ENCODE measurements at regions not wholly inside any gene's neighbourhood (a gene's known extent, or its start where the extent isn't known, plus 50 kb on each side); places are given as distances from the start of the nearest gene placed in this dataset.

GRCh38 chrX:118187100-118187499 lies 70.5 kb upstream of the KLHL13 start:
- Histone ChIP-seq H3K4me1 (no peaks in the 10 kb centered on the region), H3K9me3 (no peaks in the 10 kb centered on the region), H3K27ac (no peak overlapping the region), H3K27me3 (no peaks in the 10 kb centered on the region), H3K4me3 (no peak overlapping the region), H3K36me3 (no peaks in the 10 kb centered on the region)
- no peak for DNase-seq (ENCODE audit: low spot score in 2 of 2)
- TF ChIP-seq CTCF (IDR thresholded peaks at IDR 0.05) (no peak), EP300 (IDR thresholded peaks at IDR 0.05) (no peak), POLR2AphosphoS5 (IDR thresholded peaks at IDR 0.05) (no peak), POLR2A (IDR thresholded peaks at IDR 0.05) (no peak)

GRCh38 chrX:118189000-118189399 lies 72.4 kb upstream of the KLHL13 start:
- no peak for DNase-seq (ENCODE audit: low spot score in 2 of 2)
- 39% methylated on average over 3 of the region's 3 CpGs for WGBS
- Histone ChIP-seq H3K9me3 (no peaks in the 10 kb centered on the region), H3K36me3 (no peaks in the 10 kb centered on the region), H3K27ac (no peak overlapping the region), H3K4me3 (no peak overlapping the region), H3K27me3 (no peaks in the 10 kb centered on the region), H3K4me1 (no peaks in the 10 kb centered on the region)
- TF ChIP-seq CTCF (IDR thresholded peaks at IDR 0.05) (no peak), EP300 (IDR thresholded peaks at IDR 0.05) (no peak), POLR2AphosphoS5 (IDR thresholded peaks at IDR 0.05) (no peak), POLR2A (IDR thresholded peaks at IDR 0.05) (no peak)

GRCh38 chrX:118189628-118190027 lies 73.0 kb upstream of the KLHL13 start:
- no peaks in the 10 kb centered on the region for H3K27me3 ChIP-seq
- no peak overlapping the region for H3K27ac ChIP-seq
- TF ChIP-seq POLR2AphosphoS5 (IDR thresholded peaks at IDR 0.05) (no peak), CTCF (IDR thresholded peaks at IDR 0.05) (no peak), EP300 (IDR thresholded peaks at IDR 0.05) (no peak), POLR2A (IDR thresholded peaks at IDR 0.05) (no peak)
- H3K36me3 ChIP-seq = no peaks in the 10 kb centered on the region
- H3K4me1 ChIP-seq = no peaks in the 10 kb centered on the region
- no peaks in the 10 kb centered on the region for H3K9me3 ChIP-seq
- no peak overlapping the region for H3K4me3 ChIP-seq
- DNase-seq (ENCODE audit: low spot score in 2 of 2) = no peak
- WGBS = 58% methylated on average over 3 of the region's 3 CpGs

- WGBS = 52% methylated on average over 1 of the region's 1 CpG
- no peak for DNase-seq (ENCODE audit: low spot score in 2 of 2)
- H3K27me3 ChIP-seq = no peaks in the 10 kb centered on the region
Observed at GRCh38 chrX:118197730-118198129, 81.1 kb upstream of the KLHL13 start.

GRCh38 chrX:118198577-118198976 lies 82.0 kb upstream of the KLHL13 start:
- no peak for TF ChIP-seq POLR2A (IDR thresholded peaks at IDR 0.05)
- TF ChIP-seq POLR2AphosphoS5 (IDR thresholded peaks at IDR 0.05) = no peak
- no peak for TF ChIP-seq CTCF (IDR thresholded peaks at IDR 0.05)
- TF ChIP-seq EP300 (IDR thresholded peaks at IDR 0.05) = no peak
- no peak overlapping the region for H3K4me3 ChIP-seq
- H3K36me3 ChIP-seq = no peaks in the 10 kb centered on the region
- H3K27ac ChIP-seq = no peak overlapping the region
- no peaks in the 10 kb centered on the region for H3K4me1 ChIP-seq
- no peaks in the 10 kb centered on the region for H3K9me3 ChIP-seq
- no peak for DNase-seq (ENCODE audit: low spot score in 2 of 2)
- WGBS = 60% methylated on average over 3 of the region's 3 CpGs
- no peaks in the 10 kb centered on the region for H3K27me3 ChIP-seq

More at GRCh38 chrX:118197730-118198129, 81.1 kb upstream of the KLHL13 start:
- H3K36me3 ChIP-seq = no peaks in the 10 kb centered on the region
- H3K4me3 ChIP-seq = no peak overlapping the region
- TF ChIP-seq POLR2A (IDR thresholded peaks at IDR 0.05) (no peak), EP300 (IDR thresholded peaks at IDR 0.05) (no peak), CTCF (IDR thresholded peaks at IDR 0.05) (no peak)
- H3K4me1 ChIP-seq = no peaks in the 10 kb centered on the region
- no peaks in the 10 kb centered on the region for H3K9me3 ChIP-seq
- H3K27ac ChIP-seq = no peak overlapping the region
